K562 (cell line): ENCODE measurements at regions not wholly inside any gene's neighbourhood (a gene's known extent, or its start where the extent isn't known, plus 50 kb on each side); places are given as distances from the start of the nearest gene placed in this dataset.
"Not testable (repeated sequence)": the region's sequence is repeated elsewhere in the genome, so short reads cannot be mapped to it uniquely, and the experiment has no call there.

Experiments
- ARID1B ChIP-seq: fragments of 450-650 bp; IDR thresholded peaks from 2 replicates; pipeline ENCODE4 v1.6.1; 2016; ENCODE audit warnings: antibody characterized with exemption, mild to moderate bottlenecking, inconsistent platforms
- EP400 ChIP-seq: fragments of 450-650 bp; IDR thresholded peaks from 2 replicates; pipeline ENCODE4 v1.6.1; 2017; ENCODE audit warnings: antibody characterized with exemption, mild to moderate bottlenecking, moderate library complexity
- MAFG ChIP-seq: fragments of 450-650 bp; conservative IDR thresholded peaks from 2 replicates; pipeline ENCODE4 v1.6.1; 2016; ENCODE audit warnings: missing genetic modification characterization, missing compliant biosample characterization
- MAZ ChIP-seq, 2 experiments: fragments of 450-650 bp in 1 of 2; sonication (generic) in 1 of 2; formaldehyde crosslinking; IDR thresholded peaks in 1 of 2; conservative IDR thresholded peaks in 1 of 2; 2 replicates each; pipeline versions ENCODE4 v1.4.0 to v1.5.0; 2020; ENCODE audit warnings: mild to moderate bottlenecking in 1 of 2, missing genetic modification reagents in 1 of 2
- MYNN ChIP-seq, 2 experiments: sonication (generic); formaldehyde crosslinking in 1 of 2; IDR thresholded peaks; 2 replicates each; pipeline versions ENCODE4 v1.5.0 to v1.6.1; 2016 to 2020; ENCODE audit warnings: antibody characterized with exemption in 1 of 2, missing genetic modification reagents in 1 of 2
- PHF8 ChIP-seq: fragments of 200-600 bp; sonication (generic); IDR thresholded peaks from 2 replicates; pipeline ENCODE4 v1.6.1; 2012; ENCODE audit warnings: mixed run types, mild to moderate bottlenecking, inconsistent platforms, low read length, moderate library complexity, borderline replicate concordance
- RB1 ChIP-seq: fragments of 450-650 bp; IDR thresholded peaks from 2 replicates; pipeline ENCODE4 v1.6.1; 2017; ENCODE audit warnings: low read depth, mild to moderate bottlenecking
- SMARCA4 ChIP-seq: fragments of 450-650 bp; IDR thresholded peaks from 2 replicates; pipeline ENCODE4 v1.6.1; 2016
- TAF9B ChIP-seq: fragments of 450-650 bp; IDR thresholded peaks from 2 replicates; pipeline ENCODE4 v1.6.1; 2018; ENCODE audit warnings: mild to moderate bottlenecking; ENCODE audit not compliant: partially characterized antibody
- TEAD1 ChIP-seq, 2 experiments: fragments of 450-650 bp in 1 of 2; sonication (generic) in 1 of 2; formaldehyde crosslinking; IDR thresholded peaks; 2 replicates each; pipeline versions ENCODE4 v1.4.0 to v1.8.0; 2020 to 2022; ENCODE audit warnings: mild to moderate bottlenecking in 2 of 2, missing genetic modification reagents in 1 of 2
- ZNF134 ChIP-seq: fragments of 250-450 bp; sonication (Bioruptor Pico); conservative IDR thresholded peaks from 2 replicates; pipeline ENCODE4 v1.4.0; 2020
- TF ChIP-seq, protein P1 (sequence below): sonication (generic); formaldehyde crosslinking; IDR thresholded peaks from 2 replicates; pipeline ENCODE4 v1.8.1; 2023; ENCODE audit warnings: mild to moderate bottlenecking, missing genetic modification reagents, moderate library complexity
- TF ChIP-seq, protein P2 (sequence below): fragments of 450-650 bp; conservative IDR thresholded peaks from 2 replicates; pipeline ENCODE4 v1.6.1; 2016; ENCODE audit warnings: missing genetic modification characterization, low read depth, mild to moderate bottlenecking, missing compliant biosample characterization, moderate library complexity
- TF ChIP-seq, protein P3 (sequence below): fragments of 450-650 bp; IDR thresholded peaks from 2 replicates; pipeline ENCODE4 v1.6.1; 2016; ENCODE audit warnings: mild to moderate bottlenecking, moderate library complexity

DNA sequence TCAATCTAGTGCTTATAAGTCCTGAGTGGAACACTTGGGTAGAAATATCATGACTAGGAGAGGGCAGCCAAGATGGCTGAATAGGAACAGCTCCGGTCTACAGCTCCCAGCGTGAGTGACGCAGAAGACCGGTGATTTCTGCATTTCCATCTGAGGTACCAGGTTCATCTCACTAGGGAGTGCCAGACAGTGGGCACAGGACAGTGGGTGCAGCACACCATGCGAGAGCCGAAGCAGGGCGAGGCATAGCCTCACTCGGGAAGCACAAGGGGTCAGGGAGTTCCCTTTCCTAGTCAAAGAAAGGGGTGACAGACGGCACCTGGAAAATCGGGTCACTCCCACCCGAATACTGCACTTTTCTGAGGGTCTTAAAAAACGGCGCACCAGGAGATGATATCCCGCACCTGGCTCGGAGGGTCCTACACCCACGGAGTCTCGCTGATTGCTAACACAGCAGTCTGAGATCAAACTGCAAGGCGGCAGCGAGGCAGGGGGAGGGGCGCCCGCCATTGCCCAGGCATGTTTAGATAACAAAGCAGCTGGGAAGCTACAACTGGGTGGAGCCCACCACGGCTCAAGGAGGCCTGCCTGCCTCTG lies 302.8 kb downstream of the TFAP2B start (continued):
- TF ChIP-seq, protein P1, sequence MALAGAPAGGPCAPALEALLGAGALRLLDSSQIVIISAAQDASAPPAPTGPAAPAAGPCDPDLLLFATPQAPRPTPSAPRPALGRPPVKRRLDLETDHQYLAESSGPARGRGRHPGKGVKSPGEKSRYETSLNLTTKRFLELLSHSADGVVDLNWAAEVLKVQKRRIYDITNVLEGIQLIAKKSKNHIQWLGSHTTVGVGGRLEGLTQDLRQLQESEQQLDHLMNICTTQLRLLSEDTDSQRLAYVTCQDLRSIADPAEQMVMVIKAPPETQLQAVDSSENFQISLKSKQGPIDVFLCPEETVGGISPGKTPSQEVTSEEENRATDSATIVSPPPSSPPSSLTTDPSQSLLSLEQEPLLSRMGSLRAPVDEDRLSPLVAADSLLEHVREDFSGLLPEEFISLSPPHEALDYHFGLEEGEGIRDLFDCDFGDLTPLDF (CRISPR knock-in tag): peak; percentile 31; the same call in 1 of the 2 replicates
- peak; percentile 38; the same call in 1 of the 2 replicates for TF ChIP-seq MAFG (tag)
- peak; percentile 87 for TF ChIP-seq TAF9B
- TF ChIP-seq EP400: peak; percentile 71; the same call in 1 of the 2 replicates
- 0 out of 4 replicates have a peak, but pooled peaks of 1 of the 2 experiments have one; percentile 42 for TF ChIP-seq TEAD1 (CRISPR knock-in tag; IDR thresholded peaks at IDR 0.05)
- TF ChIP-seq, protein P2, sequence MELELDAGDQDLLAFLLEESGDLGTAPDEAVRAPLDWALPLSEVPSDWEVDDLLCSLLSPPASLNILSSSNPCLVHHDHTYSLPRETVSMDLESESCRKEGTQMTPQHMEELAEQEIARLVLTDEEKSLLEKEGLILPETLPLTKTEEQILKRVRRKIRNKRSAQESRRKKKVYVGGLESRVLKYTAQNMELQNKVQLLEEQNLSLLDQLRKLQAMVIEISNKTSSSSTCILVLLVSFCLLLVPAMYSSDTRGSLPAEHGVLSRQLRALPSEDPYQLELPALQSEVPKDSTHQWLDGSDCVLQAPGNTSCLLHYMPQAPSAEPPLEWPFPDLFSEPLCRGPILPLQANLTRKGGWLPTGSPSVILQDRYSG (tag): peak; percentile 75
- peak; percentile 2; the same call in 1 of the 2 replicates for TF ChIP-seq ZNF134
- TF ChIP-seq MAZ (CRISPR knock-in tag; conservative IDR thresholded peaks at IDR 0.05 in 1 of 2, IDR thresholded peaks at IDR 0.05 in 1 of 2): peak in 1 of 2 experiments; percentile 49; a peak in 2 of 4 replicates
- TF ChIP-seq, protein P3, sequence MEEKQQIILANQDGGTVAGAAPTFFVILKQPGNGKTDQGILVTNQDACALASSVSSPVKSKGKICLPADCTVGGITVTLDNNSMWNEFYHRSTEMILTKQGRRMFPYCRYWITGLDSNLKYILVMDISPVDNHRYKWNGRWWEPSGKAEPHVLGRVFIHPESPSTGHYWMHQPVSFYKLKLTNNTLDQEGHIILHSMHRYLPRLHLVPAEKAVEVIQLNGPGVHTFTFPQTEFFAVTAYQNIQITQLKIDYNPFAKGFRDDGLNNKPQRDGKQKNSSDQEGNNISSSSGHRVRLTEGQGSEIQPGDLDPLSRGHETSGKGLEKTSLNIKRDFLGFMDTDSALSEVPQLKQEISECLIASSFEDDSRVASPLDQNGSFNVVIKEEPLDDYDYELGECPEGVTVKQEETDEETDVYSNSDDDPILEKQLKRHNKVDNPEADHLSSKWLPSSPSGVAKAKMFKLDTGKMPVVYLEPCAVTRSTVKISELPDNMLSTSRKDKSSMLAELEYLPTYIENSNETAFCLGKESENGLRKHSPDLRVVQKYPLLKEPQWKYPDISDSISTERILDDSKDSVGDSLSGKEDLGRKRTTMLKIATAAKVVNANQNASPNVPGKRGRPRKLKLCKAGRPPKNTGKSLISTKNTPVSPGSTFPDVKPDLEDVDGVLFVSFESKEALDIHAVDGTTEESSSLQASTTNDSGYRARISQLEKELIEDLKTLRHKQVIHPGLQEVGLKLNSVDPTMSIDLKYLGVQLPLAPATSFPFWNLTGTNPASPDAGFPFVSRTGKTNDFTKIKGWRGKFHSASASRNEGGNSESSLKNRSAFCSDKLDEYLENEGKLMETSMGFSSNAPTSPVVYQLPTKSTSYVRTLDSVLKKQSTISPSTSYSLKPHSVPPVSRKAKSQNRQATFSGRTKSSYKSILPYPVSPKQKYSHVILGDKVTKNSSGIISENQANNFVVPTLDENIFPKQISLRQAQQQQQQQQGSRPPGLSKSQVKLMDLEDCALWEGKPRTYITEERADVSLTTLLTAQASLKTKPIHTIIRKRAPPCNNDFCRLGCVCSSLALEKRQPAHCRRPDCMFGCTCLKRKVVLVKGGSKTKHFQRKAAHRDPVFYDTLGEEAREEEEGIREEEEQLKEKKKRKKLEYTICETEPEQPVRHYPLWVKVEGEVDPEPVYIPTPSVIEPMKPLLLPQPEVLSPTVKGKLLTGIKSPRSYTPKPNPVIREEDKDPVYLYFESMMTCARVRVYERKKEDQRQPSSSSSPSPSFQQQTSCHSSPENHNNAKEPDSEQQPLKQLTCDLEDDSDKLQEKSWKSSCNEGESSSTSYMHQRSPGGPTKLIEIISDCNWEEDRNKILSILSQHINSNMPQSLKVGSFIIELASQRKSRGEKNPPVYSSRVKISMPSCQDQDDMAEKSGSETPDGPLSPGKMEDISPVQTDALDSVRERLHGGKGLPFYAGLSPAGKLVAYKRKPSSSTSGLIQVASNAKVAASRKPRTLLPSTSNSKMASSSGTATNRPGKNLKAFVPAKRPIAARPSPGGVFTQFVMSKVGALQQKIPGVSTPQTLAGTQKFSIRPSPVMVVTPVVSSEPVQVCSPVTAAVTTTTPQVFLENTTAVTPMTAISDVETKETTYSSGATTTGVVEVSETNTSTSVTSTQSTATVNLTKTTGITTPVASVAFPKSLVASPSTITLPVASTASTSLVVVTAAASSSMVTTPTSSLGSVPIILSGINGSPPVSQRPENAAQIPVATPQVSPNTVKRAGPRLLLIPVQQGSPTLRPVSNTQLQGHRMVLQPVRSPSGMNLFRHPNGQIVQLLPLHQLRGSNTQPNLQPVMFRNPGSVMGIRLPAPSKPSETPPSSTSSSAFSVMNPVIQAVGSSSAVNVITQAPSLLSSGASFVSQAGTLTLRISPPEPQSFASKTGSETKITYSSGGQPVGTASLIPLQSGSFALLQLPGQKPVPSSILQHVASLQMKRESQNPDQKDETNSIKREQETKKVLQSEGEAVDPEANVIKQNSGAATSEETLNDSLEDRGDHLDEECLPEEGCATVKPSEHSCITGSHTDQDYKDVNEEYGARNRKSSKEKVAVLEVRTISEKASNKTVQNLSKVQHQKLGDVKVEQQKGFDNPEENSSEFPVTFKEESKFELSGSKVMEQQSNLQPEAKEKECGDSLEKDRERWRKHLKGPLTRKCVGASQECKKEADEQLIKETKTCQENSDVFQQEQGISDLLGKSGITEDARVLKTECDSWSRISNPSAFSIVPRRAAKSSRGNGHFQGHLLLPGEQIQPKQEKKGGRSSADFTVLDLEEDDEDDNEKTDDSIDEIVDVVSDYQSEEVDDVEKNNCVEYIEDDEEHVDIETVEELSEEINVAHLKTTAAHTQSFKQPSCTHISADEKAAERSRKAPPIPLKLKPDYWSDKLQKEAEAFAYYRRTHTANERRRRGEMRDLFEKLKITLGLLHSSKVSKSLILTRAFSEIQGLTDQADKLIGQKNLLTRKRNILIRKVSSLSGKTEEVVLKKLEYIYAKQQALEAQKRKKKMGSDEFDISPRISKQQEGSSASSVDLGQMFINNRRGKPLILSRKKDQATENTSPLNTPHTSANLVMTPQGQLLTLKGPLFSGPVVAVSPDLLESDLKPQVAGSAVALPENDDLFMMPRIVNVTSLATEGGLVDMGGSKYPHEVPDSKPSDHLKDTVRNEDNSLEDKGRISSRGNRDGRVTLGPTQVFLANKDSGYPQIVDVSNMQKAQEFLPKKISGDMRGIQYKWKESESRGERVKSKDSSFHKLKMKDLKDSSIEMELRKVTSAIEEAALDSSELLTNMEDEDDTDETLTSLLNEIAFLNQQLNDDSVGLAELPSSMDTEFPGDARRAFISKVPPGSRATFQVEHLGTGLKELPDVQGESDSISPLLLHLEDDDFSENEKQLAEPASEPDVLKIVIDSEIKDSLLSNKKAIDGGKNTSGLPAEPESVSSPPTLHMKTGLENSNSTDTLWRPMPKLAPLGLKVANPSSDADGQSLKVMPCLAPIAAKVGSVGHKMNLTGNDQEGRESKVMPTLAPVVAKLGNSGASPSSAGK: peak; percentile 65
- TF ChIP-seq RB1: peak; percentile 66
- peak; percentile 19; the same call in 1 of the 2 replicates for TF ChIP-seq PHF8
- TF ChIP-seq SMARCA4: peak; percentile 36
- peak; percentile 41; the same call in 1 of the 2 replicates for TF ChIP-seq MYNN (IDR thresholded peaks at IDR 0.05)
- TF ChIP-seq MYNN (CRISPR knock-in tag; IDR thresholded peaks at IDR 0.05): not testable (repeated sequence)
- peak; percentile 73 for TF ChIP-seq ARID1B
